ENCODE measurements at regions not wholly inside any gene's neighbourhood (a gene's known extent, or its start where the extent isn't known, plus 50 kb on each side); places are given as distances from the start of the nearest gene placed in this dataset.

- TF ChIP-seq CTCF (conservative IDR thresholded peaks at IDR 0.05; ENCODE audit: low read depth, low read length) (no peak), EZH2 (IDR thresholded peaks at IDR 0.05; ENCODE audit: low read length, unreplicated experiment) (no peak)
Measured at GRCh38 chr3:177545964-177546363, 348.7 kb upstream of the TBL1XR1 start.

Measured in PC-3 (cell line).